ENCODE measurements at regions not wholly inside any gene's neighbourhood (a gene's known extent, or its start where the extent isn't known, plus 50 kb on each side); places are given as distances from the start of the nearest gene placed in this dataset.

GRCh38 chr1:54485416-54485815 lies 62.6 kb upstream of the ACOT11 start:
- H3K27me3 ChIP-seq: peaks cover 0 to 2% (median 0%) of the 10 kb centered on the region in 4 donors
- no peak for TF ChIP-seq POLR2A (IDR thresholded peaks at IDR 0.05)
- TF ChIP-seq, protein P1, sequence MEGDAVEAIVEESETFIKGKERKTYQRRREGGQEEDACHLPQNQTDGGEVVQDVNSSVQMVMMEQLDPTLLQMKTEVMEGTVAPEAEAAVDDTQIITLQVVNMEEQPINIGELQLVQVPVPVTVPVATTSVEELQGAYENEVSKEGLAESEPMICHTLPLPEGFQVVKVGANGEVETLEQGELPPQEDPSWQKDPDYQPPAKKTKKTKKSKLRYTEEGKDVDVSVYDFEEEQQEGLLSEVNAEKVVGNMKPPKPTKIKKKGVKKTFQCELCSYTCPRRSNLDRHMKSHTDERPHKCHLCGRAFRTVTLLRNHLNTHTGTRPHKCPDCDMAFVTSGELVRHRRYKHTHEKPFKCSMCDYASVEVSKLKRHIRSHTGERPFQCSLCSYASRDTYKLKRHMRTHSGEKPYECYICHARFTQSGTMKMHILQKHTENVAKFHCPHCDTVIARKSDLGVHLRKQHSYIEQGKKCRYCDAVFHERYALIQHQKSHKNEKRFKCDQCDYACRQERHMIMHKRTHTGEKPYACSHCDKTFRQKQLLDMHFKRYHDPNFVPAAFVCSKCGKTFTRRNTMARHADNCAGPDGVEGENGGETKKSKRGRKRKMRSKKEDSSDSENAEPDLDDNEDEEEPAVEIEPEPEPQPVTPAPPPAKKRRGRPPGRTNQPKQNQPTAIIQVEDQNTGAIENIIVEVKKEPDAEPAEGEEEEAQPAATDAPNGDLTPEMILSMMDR (IDR thresholded peaks at IDR 0.05): no peak
- intact Hi-C loops (cut with DNase I): loop anchor here (5.0 to 10.0 kb wide), 2 partner anchors 301 to 363 kb away; no protein-coding TSS in a partner anchor
- H3K4me1 ChIP-seq: peaks cover 4 to 61% (median 25%) of the 10 kb centered on the region in 3 donors
- no peaks in the 10 kb centered on the region for H3K36me3 ChIP-seq
- H3K9me3 ChIP-seq: no peaks in the 10 kb centered on the region
- 13 to 38% methylated on average over 5 of the region's 5 CpGs for WGBS, 2 donors
- H3K4me3 ChIP-seq: no peak overlapping the region
- peak overlapping the region in 3 of 4 donors; percentile 30 to 66 (median 36) for H3K27ac ChIP-seq
- DNase-seq: no peak

DNA sequence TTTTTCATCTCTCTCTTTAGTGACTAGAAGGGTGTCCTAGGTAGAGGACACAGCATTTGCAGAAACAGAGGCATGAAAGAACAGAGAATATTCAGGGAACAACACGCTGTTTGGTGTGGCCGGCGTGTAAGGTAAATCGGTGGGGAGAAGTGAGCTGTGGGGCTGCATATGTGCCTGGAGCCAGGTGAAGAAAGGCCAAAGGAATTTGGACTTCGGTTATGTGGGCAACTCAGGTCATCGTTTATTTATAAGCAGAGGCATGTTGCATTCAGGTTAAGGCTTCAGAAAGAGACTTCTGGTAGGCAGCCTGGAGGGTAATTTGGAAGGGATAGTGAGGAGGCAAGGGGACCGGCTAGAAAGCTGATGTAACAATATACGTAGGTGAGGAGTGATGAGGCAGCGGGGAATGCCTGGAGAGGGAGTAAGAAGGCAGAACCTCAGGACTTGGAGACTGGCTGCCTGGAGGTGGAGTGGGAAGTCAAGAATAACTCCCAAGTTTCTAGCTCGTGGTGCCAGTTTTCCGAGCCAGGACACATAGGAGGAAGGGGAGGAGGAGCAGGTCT lies 64.1 kb upstream of the ACOT11 start:
- Histone ChIP-seq H3K4me3 (no peak overlapping the region), H3K27me3 (no peaks in the 10 kb centered on the region), H3K4me1 (peaks cover 0 to 52% (median 17%) of the 10 kb centered on the region in 3 donors), H3K9me3 (no peaks in the 10 kb centered on the region), H3K27ac (no peak overlapping the region), H3K36me3 (no peaks in the 10 kb centered on the region)
- WGBS, 2 donors: 79 to 81% methylated on average over 11 of the region's 11 CpGs
- intact Hi-C loops (cut with DNase I): loop anchor here (10.0 kb wide), 1 partner anchor 299 kb away; no protein-coding TSS in a partner anchor
- no peak for DNase-seq
- TF ChIP-seq, protein P1 (IDR thresholded peaks at IDR 0.05): no peak
- TF ChIP-seq POLR2A (IDR thresholded peaks at IDR 0.05): no peak

DNA sequence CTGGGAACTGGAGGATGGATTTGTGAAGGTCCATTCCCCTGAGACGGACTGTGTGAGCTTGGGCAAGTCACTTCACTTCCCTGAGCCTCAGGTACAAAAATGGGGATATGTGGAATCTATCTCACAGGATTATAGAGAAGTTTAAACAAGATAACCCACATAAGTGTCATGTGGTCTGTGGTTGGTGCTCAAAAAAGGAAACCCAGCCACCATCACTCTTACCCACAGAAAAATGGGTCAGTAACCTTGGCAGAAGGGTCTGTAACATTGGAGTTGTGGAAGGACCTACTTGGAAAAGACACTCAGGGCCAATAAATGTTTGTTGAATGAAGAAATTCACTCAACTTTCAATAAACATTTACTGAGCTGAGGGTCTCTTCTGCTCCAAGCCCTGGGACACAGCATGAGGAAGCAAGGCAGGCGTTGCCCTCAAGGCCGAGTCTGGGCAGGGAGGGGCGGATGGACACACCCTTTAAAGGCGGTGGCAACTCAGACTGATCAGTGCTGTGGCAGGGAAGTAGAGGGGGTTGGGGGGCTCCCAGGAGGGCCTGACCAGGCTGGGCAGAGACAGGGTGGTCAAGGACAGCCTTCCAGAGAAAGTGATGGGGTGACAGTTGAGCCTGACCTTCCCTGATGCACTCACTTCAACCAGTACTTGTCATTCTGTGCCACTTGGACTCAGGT lies 66.7 kb upstream of the ACOT11 start:
- no peaks in the 10 kb centered on the region for H3K9me3 ChIP-seq
- TF ChIP-seq POLR2A (IDR thresholded peaks at IDR 0.05): no peak
- TF ChIP-seq, protein P1 (IDR thresholded peaks at IDR 0.05): no peak
- no peak overlapping the region for H3K27ac ChIP-seq
- peaks cover 0 to 33% (median under 1%) of the 10 kb centered on the region in 3 donors for H3K4me1 ChIP-seq
- intact Hi-C loops (cut with DNase I): loop anchor here (10.0 kb wide), 1 partner anchor 297 kb away; no protein-coding TSS in a partner anchor
- WGBS, 2 donors: 58 to 73% methylated on average over 4 to 5 of the region's 5 CpGs
- H3K4me3 ChIP-seq: no peak overlapping the region
- H3K36me3 ChIP-seq: no peaks in the 10 kb centered on the region
- no peaks in the 10 kb centered on the region for H3K27me3 ChIP-seq
- DNase-seq: no peak

DNA sequence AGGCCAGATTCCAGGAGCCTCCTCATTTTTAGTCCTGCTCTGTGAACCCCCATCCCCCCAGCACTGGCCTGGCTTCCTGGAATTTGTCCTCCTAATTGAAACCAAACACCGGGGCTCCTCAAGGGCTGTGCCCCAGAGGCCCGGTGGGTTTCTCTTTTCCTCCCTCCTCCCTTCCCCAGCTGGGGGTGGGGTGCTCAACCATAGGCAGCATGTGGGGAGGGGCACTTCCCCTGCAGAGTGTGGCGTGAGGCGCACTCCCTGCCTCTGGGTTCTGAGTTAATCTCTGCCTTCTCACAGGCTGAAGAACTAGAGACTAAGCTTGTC lies 67.5 kb upstream of the ACOT11 start:
- no peak for DNase-seq
- intact Hi-C loops (cut with DNase I): loop anchor here (10.0 kb wide), 1 partner anchor 296 kb away; no protein-coding TSS in a partner anchor
- no peak overlapping the region for H3K4me3 ChIP-seq
- peaks cover 3 to 34% (median 3%) of the 10 kb centered on the region in 3 donors for H3K4me1 ChIP-seq
- peaks cover 0 to 4% (median 0%) of the 10 kb centered on the region in 4 donors for H3K27me3 ChIP-seq
- WGBS, 2 donors: 47 to 54% methylated on average over 2 to 3 of the region's 4 CpGs
- TF ChIP-seq POLR2A (IDR thresholded peaks at IDR 0.05): no peak
- TF ChIP-seq, protein P1 (IDR thresholded peaks at IDR 0.05): no peak
- no peak overlapping the region for H3K27ac ChIP-seq
- H3K9me3 ChIP-seq: no peaks in the 10 kb centered on the region
- no peaks in the 10 kb centered on the region for H3K36me3 ChIP-seq

DNA sequence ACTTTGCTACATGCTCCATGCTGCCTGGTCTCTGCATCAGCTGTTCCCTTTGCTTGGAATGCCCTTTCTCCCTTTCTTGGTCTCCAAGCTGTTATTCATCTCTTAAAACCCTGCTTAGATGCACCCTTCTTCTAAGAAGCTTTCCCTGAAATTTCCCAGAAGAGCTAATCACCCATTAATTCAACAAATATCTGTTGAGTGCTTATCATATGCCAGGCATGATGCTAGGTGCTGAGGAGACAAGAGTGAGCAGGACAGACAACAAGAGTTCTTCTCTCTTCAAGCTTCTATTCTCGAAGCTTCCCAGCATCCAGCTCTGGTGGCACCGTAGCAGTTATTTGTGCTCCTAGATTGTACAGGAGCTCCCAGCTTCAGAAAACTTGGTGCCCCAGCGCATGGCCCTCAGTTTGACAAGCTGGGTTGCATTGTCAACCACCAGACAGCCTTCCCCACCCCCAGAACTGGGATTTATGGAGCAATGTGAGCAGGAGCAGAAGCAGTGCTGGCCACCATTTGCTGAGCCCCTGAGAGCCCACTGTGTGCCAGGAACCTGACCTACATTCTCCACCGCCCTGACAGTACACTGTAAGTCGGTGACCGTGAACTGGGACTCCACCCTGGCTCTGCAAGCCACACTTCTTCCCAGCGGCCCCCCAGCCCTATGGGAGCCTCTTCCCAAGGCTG lies 68.0 kb upstream of the ACOT11 start:
- H3K27ac ChIP-seq: no peak overlapping the region

More for the DNA sequence above, 68.0 kb upstream of the ACOT11 start:
- intact Hi-C loops (cut with DNase I): loop anchor here (10.0 kb wide), 1 partner anchor 295 kb away; no protein-coding TSS in a partner anchor
- no peak overlapping the region for H3K4me3 ChIP-seq
- no peak for DNase-seq
- TF ChIP-seq, protein P1 (IDR thresholded peaks at IDR 0.05): no peak
- no peak for TF ChIP-seq POLR2A (IDR thresholded peaks at IDR 0.05)
- H3K27me3 ChIP-seq: peaks cover 0 to 10% (median 0%) of the 10 kb centered on the region in 4 donors
- no peaks in the 10 kb centered on the region for H3K9me3 ChIP-seq
- no peaks in the 10 kb centered on the region for H3K36me3 ChIP-seq
- peaks cover 7 to 34% (median 8%) of the 10 kb centered on the region in 3 donors for H3K4me1 ChIP-seq
- WGBS, 2 donors: 77 to 90% methylated on average over 3 to 4 of the region's 7 CpGs

Data from esophagus squamous epithelium (tissue), 5 donors.